Activated naive CD8-positive, alpha-beta T cell treated with anti-CD3 and anti-CD28 coated beads for 36 hours (primary cell): ENCODE measurements at regions not wholly inside any gene's neighbourhood (a gene's known extent, or its start where the extent isn't known, plus 50 kb on each side); places are given as distances from the start of the nearest gene placed in this dataset.

Experiments used
- DNase-seq: peaks from one replicate; pipeline ENCODE4 v3.0.0; 2021
- H3K27ac Mint-ChIP-seq: one replicate; pipeline ENCODE4 v1.8.0; 2022; ENCODE audit warnings: mild to moderate bottlenecking, moderate library complexity, mixed read lengths
- H3K27me3 Mint-ChIP-seq: one replicate; pipeline ENCODE4 v1.8.0; 2022; ENCODE audit warnings: mild to moderate bottlenecking, mixed read lengths
- H3K36me3 Mint-ChIP-seq: one replicate; pipeline ENCODE4 v1.8.0; 2021; ENCODE audit warnings: mild to moderate bottlenecking, mixed read lengths
- H3K4me1 Mint-ChIP-seq: one replicate; pipeline ENCODE4 v1.8.0; 2021; ENCODE audit warnings: mixed read lengths
- H3K4me3 Mint-ChIP-seq: one replicate; pipeline ENCODE4 v1.8.0; 2022; ENCODE audit warnings: mild to moderate bottlenecking, moderate library complexity, mixed read lengths
- H3K9me3 Mint-ChIP-seq: one replicate; pipeline ENCODE4 v1.8.0; 2022; ENCODE audit warnings: mixed read lengths

- Mint-ChIP-seq H3K27ac (no peak overlapping the region), H3K27me3 (no peaks in the 10 kb centered on the region), H3K9me3 (peaks cover 8% of the 10 kb centered on the region), H3K36me3 (peaks cover 11% of the 10 kb centered on the region), H3K4me3 (no peak overlapping the region), H3K4me1 (peaks cover 14% of the 10 kb centered on the region)
- DNase-seq: no peak
Measured at GRCh38 chr12:75725521-75726111, 214.2 kb upstream of the KRR1 start.

GRCh38 chr12:75724928-75725312 lies 213.5 kb upstream of the KRR1 start:
- peaks cover 13% of the 10 kb centered on the region for H3K36me3 Mint-ChIP-seq
- peaks cover 5% of the 10 kb centered on the region for H3K27me3 Mint-ChIP-seq
- no peak overlapping the region for H3K4me3 Mint-ChIP-seq
- peaks cover 14% of the 10 kb centered on the region for H3K4me1 Mint-ChIP-seq
- peaks cover 8% of the 10 kb centered on the region for H3K9me3 Mint-ChIP-seq
- H3K27ac Mint-ChIP-seq: no peak overlapping the region
- DNase-seq: no peak

- peaks cover 5% of the 10 kb centered on the region for H3K27me3 Mint-ChIP-seq
- no peak overlapping the region for H3K4me3 Mint-ChIP-seq
- peaks cover 14% of the 10 kb centered on the region for H3K4me1 Mint-ChIP-seq
- H3K9me3 Mint-ChIP-seq: peaks cover 8% of the 10 kb centered on the region
- no peak for DNase-seq
- no peak overlapping the region for H3K27ac Mint-ChIP-seq
- H3K36me3 Mint-ChIP-seq: peaks cover 13% of the 10 kb centered on the region
Measured at GRCh38 chr12:75724307-75724927, 213.0 kb upstream of the KRR1 start.

GRCh38 chr12:75722714-75723200 lies 211.3 kb upstream of the KRR1 start:
- Mint-ChIP-seq H3K9me3 (peaks cover 7% of the 10 kb centered on the region), H3K4me3 (peak overlapping the region; percentile 15), H3K4me1 (peaks cover 14% of the 10 kb centered on the region), H3K27me3 (peaks cover 5% of the 10 kb centered on the region), H3K36me3 (peaks cover 13% of the 10 kb centered on the region), H3K27ac (peak overlapping the region; percentile 90)
- DNase-seq: peak; percentile 26

- H3K9me3 Mint-ChIP-seq: peaks cover 7% of the 10 kb centered on the region
- H3K4me3 Mint-ChIP-seq: no peak overlapping the region
- H3K4me1 Mint-ChIP-seq: peaks cover 14% of the 10 kb centered on the region
- H3K27me3 Mint-ChIP-seq: peaks cover 5% of the 10 kb centered on the region
- H3K36me3 Mint-ChIP-seq: peaks cover 13% of the 10 kb centered on the region
- no peak for DNase-seq
- H3K27ac Mint-ChIP-seq: no peak overlapping the region
Measured at GRCh38 chr12:75721796-75722195, 210.4 kb upstream of the KRR1 start.

GRCh38 chr12:75720812-75721641 lies 209.6 kb upstream of the KRR1 start:
- peaks cover 14% of the 10 kb centered on the region for H3K4me1 Mint-ChIP-seq
- no peak overlapping the region for H3K27ac Mint-ChIP-seq
- DNase-seq: no peak
- H3K36me3 Mint-ChIP-seq: peaks cover 13% of the 10 kb centered on the region
- peaks cover 9% of the 10 kb centered on the region for H3K27me3 Mint-ChIP-seq
- H3K9me3 Mint-ChIP-seq: peaks cover 7% of the 10 kb centered on the region
- no peak overlapping the region for H3K4me3 Mint-ChIP-seq

GRCh38 chr12:75717902-75718301 lies 206.5 kb upstream of the KRR1 start:
- no peak for DNase-seq
- Mint-ChIP-seq H3K4me3 (no peak overlapping the region), H3K4me1 (peaks cover 20% of the 10 kb centered on the region), H3K9me3 (peaks cover 3% of the 10 kb centered on the region), H3K27me3 (peaks cover 17% of the 10 kb centered on the region), H3K36me3 (peaks cover 6% of the 10 kb centered on the region), H3K27ac (no peak overlapping the region)

GRCh38 chr12:75716291-75717025 lies 205.0 kb upstream of the KRR1 start:
- Mint-ChIP-seq H3K36me3 (peaks cover 3% of the 10 kb centered on the region), H3K9me3 (no peaks in the 10 kb centered on the region), H3K4me1 (peaks cover 16% of the 10 kb centered on the region), H3K4me3 (no peak overlapping the region), H3K27me3 (peaks cover 17% of the 10 kb centered on the region), H3K27ac (no peak overlapping the region)
- no peak for DNase-seq

GRCh38 chr12:75715682-75716081 lies 204.3 kb upstream of the KRR1 start:
- Mint-ChIP-seq H3K27ac (no peak overlapping the region), H3K4me3 (no peak overlapping the region), H3K9me3 (no peaks in the 10 kb centered on the region), H3K36me3 (peaks cover 3% of the 10 kb centered on the region), H3K27me3 (peaks cover 20% of the 10 kb centered on the region), H3K4me1 (peaks cover 16% of the 10 kb centered on the region)
- no peak for DNase-seq

- Mint-ChIP-seq H3K4me3 (no peak overlapping the region), H3K9me3 (no peaks in the 10 kb centered on the region), H3K27me3 (peaks cover 18% of the 10 kb centered on the region), H3K4me1 (peaks cover 16% of the 10 kb centered on the region), H3K36me3 (no peaks in the 10 kb centered on the region), H3K27ac (no peak overlapping the region)
- DNase-seq: no peak
Measured at GRCh38 chr12:75715323-75715644, 203.9 kb upstream of the KRR1 start.

GRCh38 chr12:75714462-75715322 lies 203.3 kb upstream of the KRR1 start:
- peaks cover 16% of the 10 kb centered on the region for H3K4me1 Mint-ChIP-seq
- no peaks in the 10 kb centered on the region for H3K9me3 Mint-ChIP-seq
- no peak overlapping the region for H3K4me3 Mint-ChIP-seq

GRCh38 chr12:75713434-75713833 lies 202.0 kb upstream of the KRR1 start:
- peaks cover 16% of the 10 kb centered on the region for H3K4me1 Mint-ChIP-seq
- H3K36me3 Mint-ChIP-seq: no peaks in the 10 kb centered on the region
- DNase-seq: no peak
- no peak overlapping the region for H3K27ac Mint-ChIP-seq
- no peaks in the 10 kb centered on the region for H3K9me3 Mint-ChIP-seq
- peaks cover 15% of the 10 kb centered on the region for H3K27me3 Mint-ChIP-seq
- H3K4me3 Mint-ChIP-seq: no peak overlapping the region

More at GRCh38 chr12:75714462-75715322, 203.3 kb upstream of the KRR1 start:
- H3K36me3 Mint-ChIP-seq: no peaks in the 10 kb centered on the region
- H3K27ac Mint-ChIP-seq: no peak overlapping the region
- peaks cover 15% of the 10 kb centered on the region for H3K27me3 Mint-ChIP-seq
- DNase-seq: no peak

- Mint-ChIP-seq H3K36me3 (no peaks in the 10 kb centered on the region), H3K4me3 (no peak overlapping the region), H3K9me3 (no peaks in the 10 kb centered on the region), H3K27me3 (peaks cover 19% of the 10 kb centered on the region), H3K27ac (no peak overlapping the region), H3K4me1 (peaks cover 16% of the 10 kb centered on the region)
- no peak for DNase-seq
Measured at GRCh38 chr12:75712223-75712622, 200.8 kb upstream of the KRR1 start.

- Mint-ChIP-seq H3K4me3 (no peak overlapping the region), H3K36me3 (no peaks in the 10 kb centered on the region), H3K9me3 (no peaks in the 10 kb centered on the region)
Measured at GRCh38 chr12:75711271-75711670, 199.9 kb upstream of the KRR1 start.

More at GRCh38 chr12:75711271-75711670, 199.9 kb upstream of the KRR1 start:
- DNase-seq: no peak
- Mint-ChIP-seq H3K27ac (no peak overlapping the region), H3K4me1 (peaks cover 22% of the 10 kb centered on the region), H3K27me3 (peaks cover 17% of the 10 kb centered on the region)
